ENCODE measurements at regions not wholly inside any gene's neighbourhood (a gene's known extent, or its start where the extent isn't known, plus 50 kb on each side); places are given as distances from the start of the nearest gene placed in this dataset.
A peak's percentile ranks its signal among the peaks of the same experiment; 100 is the strongest.
"Not testable (repeated sequence)": the region's sequence is repeated elsewhere in the genome, so short reads cannot be mapped to it uniquely, and the experiment has no call there.

GRCh38 chr17:34039759-34040555 is 215.1 kb upstream of the CCL2 start:
- DNase-seq: peak; percentile 8

GRCh38 chr17:34045990-34046389 is 209.1 kb upstream of the CCL2 start:
- no peak for DNase-seq

GRCh38 chr17:34051046-34051445 is 204.0 kb upstream of the CCL2 start:
- no peak for DNase-seq

GRCh38 chr17:34054495-34054894 is 200.6 kb upstream of the CCL2 start:
- DNase-seq: no peak

GRCh38 chr17:34055606-34056005 is 199.5 kb upstream of the CCL2 start:
- no peak for DNase-seq

- DNase-seq: no peak
Measured at GRCh38 chr17:34059423-34060220, 195.5 kb upstream of the CCL2 start.

GRCh38 chr17:34066528-34066927 is 188.6 kb upstream of the CCL2 start:
- DNase-seq: no peak

GRCh38 chr17:34067011-34067410 is 188.1 kb upstream of the CCL2 start:
- no peak for DNase-seq

GRCh38 chr17:34068571-34068970 is 186.5 kb upstream of the CCL2 start:
- no peak for DNase-seq

- no peak for DNase-seq
Measured at GRCh38 chr17:34070712-34071111, 184.4 kb upstream of the CCL2 start.

GRCh38 chr17:34071886-34072420 is 183.1 kb upstream of the CCL2 start:
- no peak for DNase-seq

GRCh38 chr17:34075076-34075475 is 180.0 kb upstream of the CCL2 start:
- DNase-seq: no peak

- no peak for DNase-seq
Measured at GRCh38 chr17:34076743-34077631, 178.1 kb upstream of the CCL2 start.

- no peak for DNase-seq
Measured at GRCh38 chr17:34081269-34081668, 173.8 kb upstream of the CCL2 start.

- no peak for DNase-seq
Measured at GRCh38 chr17:34082404-34082803, 172.7 kb upstream of the CCL2 start.

- DNase-seq: not testable (repeated sequence)
Measured at GRCh38 chr17:34089042-34089441, 166.0 kb upstream of the CCL2 start.

GRCh38 chr17:34090593-34090992 is 164.5 kb upstream of the CCL2 start:
- no peak for DNase-seq

- no peak for DNase-seq
Measured at GRCh38 chr17:34091975-34092374, 163.1 kb upstream of the CCL2 start.

- DNase-seq: no peak
Measured at GRCh38 chr17:34095106-34095505, 160.0 kb upstream of the CCL2 start.

GRCh38 chr17:34098699-34099098 is 156.4 kb upstream of the CCL2 start:
- DNase-seq: no peak

GRCh38 chr17:34099859-34100515 is 155.1 kb upstream of the CCL2 start:
- no peak for DNase-seq

GRCh38 chr17:34107019-34107418 is 148.1 kb upstream of the CCL2 start:
- DNase-seq: no peak
